ENCODE measurements at regions not wholly inside any gene's neighbourhood (a gene's known extent, or its start where the extent isn't known, plus 50 kb on each side); places are given as distances from the start of the nearest gene placed in this dataset.

DNA sequence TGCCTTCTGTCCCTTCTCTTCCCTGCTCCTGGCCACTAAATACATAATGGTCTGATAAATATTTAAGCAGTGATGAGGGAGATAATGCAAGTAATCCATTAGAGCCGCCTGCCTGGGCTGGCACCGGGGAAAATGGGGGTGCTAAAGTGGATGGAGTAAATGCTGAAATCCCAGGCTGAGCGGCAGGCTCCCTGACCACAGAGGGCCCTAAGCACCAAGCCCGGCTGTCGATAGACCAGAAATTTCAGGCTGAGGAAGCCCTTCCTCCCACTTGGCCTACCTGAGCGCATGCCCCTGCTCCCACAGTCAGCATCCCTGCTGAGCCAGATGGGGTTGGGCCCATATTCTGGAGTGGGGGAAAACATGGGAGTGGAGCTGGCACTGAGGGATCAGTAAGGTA, 197.5 kb upstream of the SKOR2 start (continued):
- TF ChIP-seq, protein P1, sequence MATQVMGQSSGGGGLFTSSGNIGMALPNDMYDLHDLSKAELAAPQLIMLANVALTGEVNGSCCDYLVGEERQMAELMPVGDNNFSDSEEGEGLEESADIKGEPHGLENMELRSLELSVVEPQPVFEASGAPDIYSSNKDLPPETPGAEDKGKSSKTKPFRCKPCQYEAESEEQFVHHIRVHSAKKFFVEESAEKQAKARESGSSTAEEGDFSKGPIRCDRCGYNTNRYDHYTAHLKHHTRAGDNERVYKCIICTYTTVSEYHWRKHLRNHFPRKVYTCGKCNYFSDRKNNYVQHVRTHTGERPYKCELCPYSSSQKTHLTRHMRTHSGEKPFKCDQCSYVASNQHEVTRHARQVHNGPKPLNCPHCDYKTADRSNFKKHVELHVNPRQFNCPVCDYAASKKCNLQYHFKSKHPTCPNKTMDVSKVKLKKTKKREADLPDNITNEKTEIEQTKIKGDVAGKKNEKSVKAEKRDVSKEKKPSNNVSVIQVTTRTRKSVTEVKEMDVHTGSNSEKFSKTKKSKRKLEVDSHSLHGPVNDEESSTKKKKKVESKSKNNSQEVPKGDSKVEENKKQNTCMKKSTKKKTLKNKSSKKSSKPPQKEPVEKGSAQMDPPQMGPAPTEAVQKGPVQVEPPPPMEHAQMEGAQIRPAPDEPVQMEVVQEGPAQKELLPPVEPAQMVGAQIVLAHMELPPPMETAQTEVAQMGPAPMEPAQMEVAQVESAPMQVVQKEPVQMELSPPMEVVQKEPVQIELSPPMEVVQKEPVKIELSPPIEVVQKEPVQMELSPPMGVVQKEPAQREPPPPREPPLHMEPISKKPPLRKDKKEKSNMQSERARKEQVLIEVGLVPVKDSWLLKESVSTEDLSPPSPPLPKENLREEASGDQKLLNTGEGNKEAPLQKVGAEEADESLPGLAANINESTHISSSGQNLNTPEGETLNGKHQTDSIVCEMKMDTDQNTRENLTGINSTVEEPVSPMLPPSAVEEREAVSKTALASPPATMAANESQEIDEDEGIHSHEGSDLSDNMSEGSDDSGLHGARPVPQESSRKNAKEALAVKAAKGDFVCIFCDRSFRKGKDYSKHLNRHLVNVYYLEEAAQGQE (IDR thresholded peaks at IDR 0.05; ENCODE audit: unreplicated experiment), result no peak
- no peak for TF ChIP-seq ZNF331 (CRISPR knock-in tag; IDR thresholded peaks at IDR 0.05; ENCODE audit: low read depth)
- TF ChIP-seq STAT1 (IDR thresholded peaks at IDR 0.05; ENCODE audit: unreplicated experiment), result no peak
- TF ChIP-seq, protein P2, sequence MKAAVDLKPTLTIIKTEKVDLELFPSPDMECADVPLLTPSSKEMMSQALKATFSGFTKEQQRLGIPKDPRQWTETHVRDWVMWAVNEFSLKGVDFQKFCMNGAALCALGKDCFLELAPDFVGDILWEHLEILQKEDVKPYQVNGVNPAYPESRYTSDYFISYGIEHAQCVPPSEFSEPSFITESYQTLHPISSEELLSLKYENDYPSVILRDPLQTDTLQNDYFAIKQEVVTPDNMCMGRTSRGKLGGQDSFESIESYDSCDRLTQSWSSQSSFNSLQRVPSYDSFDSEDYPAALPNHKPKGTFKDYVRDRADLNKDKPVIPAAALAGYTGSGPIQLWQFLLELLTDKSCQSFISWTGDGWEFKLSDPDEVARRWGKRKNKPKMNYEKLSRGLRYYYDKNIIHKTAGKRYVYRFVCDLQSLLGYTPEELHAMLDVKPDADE (IDR thresholded peaks at IDR 0.05), result no peak
- TF ChIP-seq JUNB (IDR thresholded peaks at IDR 0.05; ENCODE audit: unreplicated experiment), result no peak
- TF ChIP-seq, protein P3, sequence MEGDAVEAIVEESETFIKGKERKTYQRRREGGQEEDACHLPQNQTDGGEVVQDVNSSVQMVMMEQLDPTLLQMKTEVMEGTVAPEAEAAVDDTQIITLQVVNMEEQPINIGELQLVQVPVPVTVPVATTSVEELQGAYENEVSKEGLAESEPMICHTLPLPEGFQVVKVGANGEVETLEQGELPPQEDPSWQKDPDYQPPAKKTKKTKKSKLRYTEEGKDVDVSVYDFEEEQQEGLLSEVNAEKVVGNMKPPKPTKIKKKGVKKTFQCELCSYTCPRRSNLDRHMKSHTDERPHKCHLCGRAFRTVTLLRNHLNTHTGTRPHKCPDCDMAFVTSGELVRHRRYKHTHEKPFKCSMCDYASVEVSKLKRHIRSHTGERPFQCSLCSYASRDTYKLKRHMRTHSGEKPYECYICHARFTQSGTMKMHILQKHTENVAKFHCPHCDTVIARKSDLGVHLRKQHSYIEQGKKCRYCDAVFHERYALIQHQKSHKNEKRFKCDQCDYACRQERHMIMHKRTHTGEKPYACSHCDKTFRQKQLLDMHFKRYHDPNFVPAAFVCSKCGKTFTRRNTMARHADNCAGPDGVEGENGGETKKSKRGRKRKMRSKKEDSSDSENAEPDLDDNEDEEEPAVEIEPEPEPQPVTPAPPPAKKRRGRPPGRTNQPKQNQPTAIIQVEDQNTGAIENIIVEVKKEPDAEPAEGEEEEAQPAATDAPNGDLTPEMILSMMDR (conservative IDR thresholded peaks at IDR 0.05; ENCODE audit: low read depth in 2 of 2), result no peak
- TF ChIP-seq EZH2phosphoT487 (IDR thresholded peaks at IDR 0.05; ENCODE audit: unreplicated experiment), result no peak

DNA sequence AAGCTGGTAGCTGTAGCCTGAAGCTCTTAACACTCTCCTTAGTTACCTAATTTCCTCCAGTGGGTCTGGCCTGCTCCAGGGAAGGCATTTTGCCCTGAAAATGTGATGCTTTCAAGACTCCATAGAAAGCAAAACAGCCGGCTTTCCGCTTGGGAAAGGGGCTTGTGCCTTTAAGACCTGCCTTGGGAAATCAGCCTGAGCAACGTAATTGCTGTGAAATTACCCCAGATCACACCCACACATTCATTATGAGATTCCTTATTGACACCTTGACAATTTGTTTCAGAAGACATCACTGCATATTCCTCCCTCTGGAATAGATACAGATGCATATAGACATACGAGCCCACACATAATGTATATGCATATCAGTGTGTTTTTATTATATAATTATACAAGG, 190.5 kb upstream of the SKOR2 start:
- Histone ChIP-seq H3K36me3 (ENCODE audit: insufficient read depth) (no peaks in the 10 kb centered on the region), H3K79me2 (replicated peaks; ENCODE audit: insufficient read depth) (no peaks in the 10 kb centered on the region), H3F3A (replicated peaks; ENCODE audit: low read depth) (no peaks in the 10 kb centered on the region), H3K4me3 (no peak overlapping the region), H2AFZ (no peak overlapping the region), H4K20me1 (replicated peaks; ENCODE audit: insufficient read depth) (no peaks in the 10 kb centered on the region), H3K27me3 (ENCODE audit: insufficient read depth) (no peaks in the 10 kb centered on the region), H3K9me2 (ENCODE audit: insufficient read depth) (peaks cover 17% of the 10 kb centered on the region; the same call in 1 of the 2 replicates), H3K4me1 (ENCODE audit: insufficient read depth) (no peaks in the 10 kb centered on the region), H3K4me2 (no peak overlapping the region), H3K27ac (ENCODE audit: low read depth) (no peak overlapping the region)
- Mint-ChIP-seq H3K4me1 (no peaks in the 10 kb centered on the region), H3K27me3 (ENCODE audit: insufficient read depth, low read depth, poor library complexity) (peaks cover 3% of the 10 kb centered on the region), H3K27ac (no peak overlapping the region), H3K9me3 (peaks cover 16% of the 10 kb centered on the region), H3K36me3 (ENCODE audit: low read depth) (peaks cover 11% of the 10 kb centered on the region), H3K4me3 (no peak overlapping the region)
- ATAC-seq (no peak), DNase-seq (ENCODE audit: low spot score) (no peak)
- TF ChIP-seq JUNB (IDR thresholded peaks at IDR 0.05; ENCODE audit: unreplicated experiment), result no peak
- TF ChIP-seq, protein P2 (IDR thresholded peaks at IDR 0.05), result no peak
- TF ChIP-seq POLR2AphosphoS5 (IDR thresholded peaks at IDR 0.05; ENCODE audit: low read depth), result no peak
- no peak for TF ChIP-seq EZH2 (IDR thresholded peaks at IDR 0.05; ENCODE audit: low read depth, unreplicated experiment)
- TF ChIP-seq, protein P4, sequence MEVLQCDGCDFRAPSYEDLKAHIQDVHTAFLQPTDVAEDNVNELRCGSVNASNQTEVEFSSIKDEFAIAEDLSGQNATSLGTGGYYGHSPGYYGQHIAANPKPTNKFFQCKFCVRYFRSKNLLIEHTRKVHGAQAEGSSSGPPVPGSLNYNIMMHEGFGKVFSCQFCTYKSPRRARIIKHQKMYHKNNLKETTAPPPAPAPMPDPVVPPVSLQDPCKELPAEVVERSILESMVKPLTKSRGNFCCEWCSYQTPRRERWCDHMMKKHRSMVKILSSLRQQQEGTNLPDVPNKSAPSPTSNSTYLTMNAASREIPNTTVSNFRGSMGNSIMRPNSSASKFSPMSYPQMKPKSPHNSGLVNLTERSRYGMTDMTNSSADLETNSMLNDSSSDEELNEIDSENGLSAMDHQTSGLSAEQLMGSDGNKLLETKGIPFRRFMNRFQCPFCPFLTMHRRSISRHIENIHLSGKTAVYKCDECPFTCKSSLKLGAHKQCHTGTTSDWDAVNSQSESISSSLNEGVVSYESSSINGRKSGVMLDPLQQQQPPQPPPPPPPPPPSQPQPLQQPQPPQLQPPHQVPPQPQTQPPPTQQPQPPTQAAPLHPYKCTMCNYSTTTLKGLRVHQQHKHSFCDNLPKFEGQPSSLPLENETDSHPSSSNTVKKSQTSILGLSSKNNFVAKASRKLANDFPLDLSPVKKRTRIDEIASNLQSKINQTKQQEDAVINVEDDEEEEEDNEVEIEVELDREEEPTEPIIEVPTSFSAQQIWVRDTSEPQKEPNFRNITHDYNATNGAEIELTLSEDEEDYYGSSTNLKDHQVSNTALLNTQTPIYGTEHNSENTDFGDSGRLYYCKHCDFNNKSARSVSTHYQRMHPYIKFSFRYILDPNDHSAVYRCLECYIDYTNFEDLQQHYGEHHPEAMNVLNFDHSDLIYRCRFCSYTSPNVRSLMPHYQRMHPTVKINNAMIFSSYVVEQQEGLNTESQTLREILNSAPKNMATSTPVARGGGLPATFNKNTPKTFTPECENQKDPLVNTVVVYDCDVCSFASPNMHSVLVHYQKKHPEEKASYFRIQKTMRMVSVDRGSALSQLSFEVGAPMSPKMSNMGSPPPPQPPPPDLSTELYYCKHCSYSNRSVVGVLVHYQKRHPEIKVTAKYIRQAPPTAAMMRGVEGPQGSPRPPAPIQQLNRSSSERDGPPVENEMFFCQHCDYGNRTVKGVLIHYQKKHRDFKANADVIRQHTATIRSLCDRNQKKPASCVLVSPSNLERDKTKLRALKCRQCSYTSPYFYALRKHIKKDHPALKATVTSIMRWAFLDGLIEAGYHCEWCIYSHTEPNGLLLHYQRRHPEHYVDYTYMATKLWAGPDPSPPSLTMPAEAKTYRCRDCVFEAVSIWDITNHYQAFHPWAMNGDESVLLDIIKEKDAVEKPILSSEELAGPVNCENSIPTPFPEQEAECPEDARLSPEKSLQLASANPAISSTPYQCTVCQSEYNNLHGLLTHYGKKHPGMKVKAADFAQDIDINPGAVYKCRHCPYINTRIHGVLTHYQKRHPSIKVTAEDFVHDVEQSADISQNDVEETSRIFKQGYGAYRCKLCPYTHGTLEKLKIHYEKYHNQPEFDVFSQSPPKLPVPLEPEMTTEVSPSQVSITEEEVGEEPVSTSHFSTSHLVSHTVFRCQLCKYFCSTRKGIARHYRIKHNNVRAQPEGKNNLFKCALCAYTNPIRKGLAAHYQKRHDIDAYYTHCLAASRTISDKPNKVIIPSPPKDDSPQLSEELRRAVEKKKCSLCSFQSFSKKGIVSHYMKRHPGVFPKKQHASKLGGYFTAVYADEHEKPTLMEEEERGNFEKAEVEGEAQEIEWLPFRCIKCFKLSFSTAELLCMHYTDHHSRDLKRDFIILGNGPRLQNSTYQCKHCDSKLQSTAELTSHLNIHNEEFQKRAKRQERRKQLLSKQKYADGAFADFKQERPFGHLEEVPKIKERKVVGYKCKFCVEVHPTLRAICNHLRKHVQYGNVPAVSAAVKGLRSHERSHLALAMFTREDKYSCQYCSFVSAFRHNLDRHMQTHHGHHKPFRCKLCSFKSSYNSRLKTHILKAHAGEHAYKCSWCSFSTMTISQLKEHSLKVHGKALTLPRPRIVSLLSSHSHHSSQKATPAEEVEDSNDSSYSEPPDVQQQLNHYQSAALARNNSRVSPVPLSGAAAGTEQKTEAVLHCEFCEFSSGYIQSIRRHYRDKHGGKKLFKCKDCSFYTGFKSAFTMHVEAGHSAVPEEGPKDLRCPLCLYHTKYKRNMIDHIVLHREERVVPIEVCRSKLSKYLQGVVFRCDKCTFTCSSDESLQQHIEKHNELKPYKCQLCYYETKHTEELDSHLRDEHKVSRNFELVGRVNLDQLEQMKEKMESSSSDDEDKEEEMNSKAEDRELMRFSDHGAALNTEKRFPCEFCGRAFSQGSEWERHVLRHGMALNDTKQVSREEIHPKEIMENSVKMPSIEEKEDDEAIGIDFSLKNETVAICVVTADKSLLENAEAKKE (CRISPR knock-in tag; IDR thresholded peaks at IDR 0.05), result no peak
- no peak for TF ChIP-seq STAT1 (IDR thresholded peaks at IDR 0.05; ENCODE audit: unreplicated experiment)
- no peak for TF ChIP-seq NANOG (IDR thresholded peaks at IDR 0.05; ENCODE audit: borderline replicate concordance)
- TF ChIP-seq ZNF331 (CRISPR knock-in tag; IDR thresholded peaks at IDR 0.05; ENCODE audit: low read depth), result no peak
